H1 (cell line): ENCODE measurements at regions not wholly inside any gene's neighbourhood (a gene's known extent, or its start where the extent isn't known, plus 50 kb on each side); places are given as distances from the start of the nearest gene placed in this dataset.

Experiments
- CTCF ChIA-PET: fragments of 300-600 bp; sonication (Branson Sonifier 250); formaldehyde crosslinking; loops from one replicate; lab custom pipeline; 2021; ENCODE audit not compliant: partially characterized antibody; lab: Charles Lee
- POLR2A ChIA-PET: fragments of 300-600 bp; sonication (Branson Sonifier 250); formaldehyde crosslinking; loops from one replicate; lab custom pipeline; 2021; ENCODE audit warnings: inconsistent platforms; ENCODE audit not compliant: partially characterized antibody; lab: Charles Lee
- DNase-seq, 2 experiments: peaks; one replicate each; pipeline versions ENCODE4 v3.0.0 to v3.0.0-alpha.2; 2010 to 2022; ENCODE audit warnings: low spot score in 2 of 2, low read depth in 1 of 2, mixed read lengths in 1 of 2
- FAIRE-seq: peaks from 2 replicates; lab custom pipeline; 2011; peaks lifted over from hg19 to GRCh38; lab: Jason Lieb, UNC
- H2AFZ ChIP-seq: 2 replicates; pipeline ENCODE4 v1.8.1; 2012; ENCODE audit warnings: low read length, inconsistent platforms
- H2AK5ac ChIP-seq: 2 replicates; pipeline ENCODE4 v1.6.1; 2013; ENCODE audit warnings: low read depth, low read length
- H2BK120ac ChIP-seq: replicated peaks from 2 replicates; pipeline ENCODE3; 2013; ENCODE audit warnings: low read depth, low read length, inconsistent platforms
- H2BK12ac ChIP-seq: 2 replicates; pipeline ENCODE4 v1.6.1; 2013; ENCODE audit warnings: low read depth, low read length
- H2BK15ac ChIP-seq: 2 replicates; pipeline ENCODE4 v1.6.1; 2013; ENCODE audit warnings: low read length
- H2BK20ac ChIP-seq: 2 replicates; pipeline ENCODE4 v1.6.1; 2013; ENCODE audit warnings: low read length
- H2BK5ac ChIP-seq: 2 replicates; pipeline ENCODE4 v1.6.1; 2013; ENCODE audit warnings: low read depth, low read length
- H3K14ac ChIP-seq: 2 replicates; pipeline ENCODE4 v1.6.1; 2013; ENCODE audit warnings: inconsistent platforms; ENCODE audit not compliant: insufficient read length
- H3K18ac ChIP-seq: 2 replicates; pipeline ENCODE4 v1.6.1; 2013; ENCODE audit warnings: low read length; ENCODE audit errors: extremely low read depth
- H3K23ac ChIP-seq: 2 replicates; pipeline ENCODE4 v1.6.1; 2013; ENCODE audit warnings: inconsistent platforms; ENCODE audit not compliant: insufficient read length
- H3K23me2 ChIP-seq: 2 replicates; pipeline ENCODE4 v1.6.1; 2013; ENCODE audit warnings: low read depth, low read length
- H3K27ac ChIP-seq: 2 replicates; pipeline ENCODE4 v1.6.1; 2011; ENCODE audit warnings: low read depth, low read length, inconsistent platforms
- H3K27me3 ChIP-seq, 4 experiments: replicated peaks in 1 of 4; 1 replicate in 1 of 4; 2 replicates in 3 of 4; pipeline versions ENCODE4 v1.6.1 to v1.8.1; 2011 to 2013; ENCODE audit warnings: low read length in 3 of 4, mild to moderate bottlenecking in 3 of 4, inconsistent platforms in 2 of 4, mixed read lengths in 2 of 4, moderate library complexity in 1 of 4; ENCODE audit not compliant: control insufficient read depth in 3 of 4, insufficient read depth in 3 of 4; ENCODE audit errors: extremely low read depth in 1 of 4
- H3K36me3 ChIP-seq, 4 experiments: 2 replicates each; pipeline versions ENCODE4 v1.6.1 to v1.8.1; 2011 to 2013; ENCODE audit warnings: mild to moderate bottlenecking in 4 of 4, low read length in 3 of 4, moderate library complexity in 2 of 4, control low read depth in 1 of 4, inconsistent platforms in 1 of 4; ENCODE audit not compliant: insufficient read depth in 4 of 4, control insufficient read depth in 2 of 4
- H3K4ac ChIP-seq: replicated peaks from 2 replicates; pipeline ENCODE3; 2013; ENCODE audit warnings: low read length, low read depth, mixed read lengths, inconsistent platforms; ENCODE audit not compliant: insufficient read length
- H3K4me1 ChIP-seq, 4 experiments: replicated peaks in 1 of 4; 1 replicate in 1 of 4; 2 replicates in 3 of 4; pipeline versions ENCODE4 v1.6.1 to v1.8.1; 2011 to 2013; ENCODE audit warnings: low read length in 3 of 4, inconsistent platforms in 2 of 4, mixed read lengths in 1 of 4; ENCODE audit not compliant: insufficient read depth in 4 of 4, control insufficient read depth in 3 of 4
- H3K4me2 ChIP-seq, 2 experiments: 2 replicates each; pipeline versions ENCODE4 v1.6.1 to v1.8.1; 2011 to 2013; ENCODE audit warnings: low read depth in 2 of 2, low read length in 2 of 2, control low read depth in 1 of 2, inconsistent platforms in 1 of 2, mild to moderate bottlenecking in 1 of 2; ENCODE audit not compliant: insufficient read depth in 1 of 2
- H3K4me3 ChIP-seq, 4 experiments: fragments of 200-600, 300-600 bp in 1 of 4; sonication (generic), shearing (Covaris generic), sonication (Bioruptor Twin) in 1 of 4; 2 replicates each; pipeline versions ENCODE4 v1.5.1 to v1.8.1; 2011 to 2016; ENCODE audit warnings: low read length in 4 of 4, low read depth in 3 of 4, control low read depth in 2 of 4, inconsistent platforms in 2 of 4, mild to moderate bottlenecking in 2 of 4, mixed read lengths in 1 of 4, moderate library complexity in 1 of 4; ENCODE audit not compliant: insufficient read depth in 2 of 4; ENCODE audit errors: extremely low read depth in 1 of 4
- H3K56ac ChIP-seq: replicated peaks from 2 replicates; pipeline ENCODE3; 2013; ENCODE audit warnings: low read depth, mild to moderate bottlenecking, mixed read lengths, low read length, inconsistent platforms; ENCODE audit not compliant: insufficient read length
- H3K79me1 ChIP-seq: 2 replicates; pipeline ENCODE4 v1.6.1; 2013; ENCODE audit warnings: low read depth, low read length, control low read depth
- H3K79me2 ChIP-seq, 2 experiments: 2 replicates each; pipeline versions ENCODE4 v1.6.1 to v1.8.1; 2012 to 2013; ENCODE audit warnings: low read length in 2 of 2, mild to moderate bottlenecking in 2 of 2, inconsistent platforms in 1 of 2; ENCODE audit not compliant: insufficient read depth in 2 of 2, control insufficient read depth in 1 of 2
- H3K9ac ChIP-seq, 4 experiments: replicated peaks in 1 of 4; 1 replicate in 1 of 4; 2 replicates in 3 of 4; pipeline versions ENCODE4 v1.6.1 to v1.8.1; 2011 to 2013; ENCODE audit warnings: low read depth in 3 of 4, low read length in 3 of 4, control low read depth in 2 of 4, mild to moderate bottlenecking in 2 of 4, moderate library complexity in 2 of 4, inconsistent platforms in 1 of 4; ENCODE audit errors: extremely low read depth in 1 of 4
- H3K9me3 ChIP-seq, 2 experiments: 2 replicates each; pipeline versions ENCODE4 v1.6.1 to v1.8.1; 2012 to 2013; ENCODE audit warnings: mild to moderate bottlenecking in 2 of 2, moderate library complexity in 2 of 2, control low read depth in 1 of 2, inconsistent platforms in 1 of 2, low read depth in 1 of 2, low read length in 1 of 2, mixed read lengths in 1 of 2; ENCODE audit not compliant: insufficient read depth in 2 of 2
- H4K20me1 ChIP-seq, 2 experiments: replicated peaks in 1 of 2; 2 replicates each; pipeline versions ENCODE3 to v1.8.1; 2011 to 2013; ENCODE audit warnings: inconsistent platforms in 2 of 2, low read length in 2 of 2, mild to moderate bottlenecking in 1 of 2; ENCODE audit not compliant: insufficient read depth in 2 of 2, control insufficient read depth in 1 of 2
- H4K5ac ChIP-seq: 2 replicates; pipeline ENCODE4 v1.6.1; 2013; ENCODE audit warnings: low read length, low read depth, mixed read lengths, inconsistent platforms; ENCODE audit not compliant: insufficient read length
- H4K8ac ChIP-seq: 2 replicates; pipeline ENCODE4 v1.8.0; 2013; ENCODE audit warnings: mild to moderate bottlenecking, moderate library complexity, low read length, inconsistent platforms; ENCODE audit not compliant: insufficient read depth; ENCODE audit errors: extremely low read depth
- H4K91ac ChIP-seq: replicated peaks from 2 replicates; pipeline ENCODE3; 2013; ENCODE audit warnings: low read length, mixed read lengths, inconsistent platforms; ENCODE audit not compliant: insufficient read length
- KDM1A ChIP-seq: fragments of 200-600, 300-600 bp; sonication (generic); IDR thresholded peaks from 2 replicates; pipeline ENCODE4 v1.7.1; 2016; ENCODE audit warnings: mild to moderate bottlenecking, low read length, borderline replicate concordance
- RAD21 ChIP-seq, 2 experiments: IDR thresholded peaks in 1 of 2; conservative IDR thresholded peaks in 1 of 2; 2 replicates each; pipeline ENCODE4 v1.6.1; 2011; ENCODE audit warnings: low read depth in 2 of 2, low read length in 2 of 2, improper control_type of control experiment in 1 of 2, inconsistent platforms in 1 of 2, mild to moderate bottlenecking in 1 of 2, moderate library complexity in 1 of 2
- WGBS, 2 experiments: shearing (Covaris generic) in 1 of 2; methylation state at CpG; one replicate each; pipeline versions ENCODE4 v1.1.6 to v1.1.7; 2013 to 2015; ENCODE audit warnings: low lambda C conversion rate in 2 of 2, mixed read lengths in 2 of 2, inconsistent platforms in 1 of 2, low coverage in 1 of 2, missing lambda C conversion rate in 1 of 2; ENCODE audit not compliant: insufficient replicate concordance in 2 of 2, insufficient coverage in 1 of 2, insufficient read length in 1 of 2; ENCODE audit errors: extremely low coverage in 1 of 2, missing lambda C conversion rate in 1 of 2; 5-methylcytosine and 5-hydroxymethylcytosine counted together
- TF ChIP-seq, protein P1 (sequence below), 3 experiments: IDR thresholded peaks; 1 replicate in 2 of 3; 2 replicates in 1 of 3; pipeline versions ENCODE4 v1.5.1 to v1.6.1; 2011; ENCODE audit warnings: low read length in 3 of 3, mild to moderate bottlenecking in 3 of 3, inconsistent platforms in 2 of 3, low read depth in 1 of 3, moderate library complexity in 1 of 3; ENCODE audit not compliant: insufficient read depth in 1 of 3; ENCODE audit errors: control extremely low read depth in 1 of 3

DNA sequence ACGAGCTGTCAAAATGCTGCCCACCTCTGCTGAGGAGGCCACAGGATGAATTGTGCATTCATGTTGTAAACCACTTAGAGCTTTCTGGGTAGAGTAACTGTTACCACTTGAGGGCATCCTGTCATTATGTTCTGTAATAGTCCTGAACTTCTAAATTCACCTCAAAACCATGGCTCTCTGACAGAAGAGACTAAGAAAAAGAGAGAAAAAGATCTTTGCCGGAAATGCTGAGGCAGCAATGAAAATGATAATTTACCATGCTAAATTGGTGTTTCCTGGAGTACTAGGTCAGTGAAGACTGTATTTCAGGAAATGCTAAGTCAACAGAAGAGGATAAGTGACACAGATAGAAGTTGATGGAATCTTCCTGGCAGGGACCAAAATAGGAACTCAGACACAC is 942.3 kb upstream of the SLIT2 start:
- Histone ChIP-seq H3K79me2 (no peaks in the 10 kb centered on the region), H2AFZ (no peak overlapping the region), H2BK12ac (no peak overlapping the region), H2BK120ac (no peak overlapping the region), H3K4me3 (no peak overlapping the region), H4K20me1 (no peaks in the 10 kb centered on the region), H3K27me3 (no peaks in the 10 kb centered on the region), H2BK20ac (no peak overlapping the region), H3K18ac (no peak overlapping the region), H2BK5ac (no peak overlapping the region), H3K36me3 (no peaks in the 10 kb centered on the region), H3K27ac (no peak overlapping the region), H3K23me2 (no peaks in the 10 kb centered on the region), H2AK5ac (no peak overlapping the region), H3K23ac (no peak overlapping the region), H3K79me1 (no peaks in the 10 kb centered on the region), H3K4ac (no peak overlapping the region), H4K5ac (no peak overlapping the region), H3K9ac (no peak overlapping the region), H4K91ac (no peak overlapping the region), H3K56ac (no peak overlapping the region), H3K9me3 (no peaks in the 10 kb centered on the region), H4K8ac (no peak overlapping the region), H3K4me2 (no peak overlapping the region), H3K14ac (no peak overlapping the region), H2BK15ac (no peak overlapping the region), H3K4me1 (no peaks in the 10 kb centered on the region)
- ChIA-PET CTCF (no interaction called here), POLR2A (no interaction called here)
- WGBS, 2 experiments: 83% methylated on average over 2 of the region's 2 CpGs; no CpG with 5 or more reads in 1 of the 2 experiments
- no peak for DNase-seq
- TF ChIP-seq, protein P1, sequence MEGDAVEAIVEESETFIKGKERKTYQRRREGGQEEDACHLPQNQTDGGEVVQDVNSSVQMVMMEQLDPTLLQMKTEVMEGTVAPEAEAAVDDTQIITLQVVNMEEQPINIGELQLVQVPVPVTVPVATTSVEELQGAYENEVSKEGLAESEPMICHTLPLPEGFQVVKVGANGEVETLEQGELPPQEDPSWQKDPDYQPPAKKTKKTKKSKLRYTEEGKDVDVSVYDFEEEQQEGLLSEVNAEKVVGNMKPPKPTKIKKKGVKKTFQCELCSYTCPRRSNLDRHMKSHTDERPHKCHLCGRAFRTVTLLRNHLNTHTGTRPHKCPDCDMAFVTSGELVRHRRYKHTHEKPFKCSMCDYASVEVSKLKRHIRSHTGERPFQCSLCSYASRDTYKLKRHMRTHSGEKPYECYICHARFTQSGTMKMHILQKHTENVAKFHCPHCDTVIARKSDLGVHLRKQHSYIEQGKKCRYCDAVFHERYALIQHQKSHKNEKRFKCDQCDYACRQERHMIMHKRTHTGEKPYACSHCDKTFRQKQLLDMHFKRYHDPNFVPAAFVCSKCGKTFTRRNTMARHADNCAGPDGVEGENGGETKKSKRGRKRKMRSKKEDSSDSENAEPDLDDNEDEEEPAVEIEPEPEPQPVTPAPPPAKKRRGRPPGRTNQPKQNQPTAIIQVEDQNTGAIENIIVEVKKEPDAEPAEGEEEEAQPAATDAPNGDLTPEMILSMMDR (IDR thresholded peaks at IDR 0.05; ENCODE audit: control extremely low read depth in 1 of 3, insufficient read depth in 1 of 3, low read depth in 1 of 3, low read length in 3 of 3): peak in 2 of 3 experiments; percentile 7 to 16; a peak in 2 of 4 replicates
- TF ChIP-seq RAD21 (IDR thresholded peaks at IDR 0.05 in 1 of 2, conservative IDR thresholded peaks at IDR 0.05 in 1 of 2; ENCODE audit: low read depth in 2 of 2, low read length in 2 of 2): peak; percentile 46 to 58; a peak in 3 of 4 replicates
- TF ChIP-seq KDM1A: no peak
- FAIRE-seq: peak; percentile 42
